GM21390 (cell line): ENCODE measurements at regions not wholly inside any gene's neighbourhood (a gene's known extent, or its start where the extent isn't known, plus 50 kb on each side); places are given as distances from the start of the nearest gene placed in this dataset.

Source experiments
- ATAC-seq: cut with Tn5 transposase; IDR thresholded peaks from one replicate; pipeline ENCODE4 v1.9.1; 2021; ENCODE audit not compliant: unreplicated experiment

DNA sequence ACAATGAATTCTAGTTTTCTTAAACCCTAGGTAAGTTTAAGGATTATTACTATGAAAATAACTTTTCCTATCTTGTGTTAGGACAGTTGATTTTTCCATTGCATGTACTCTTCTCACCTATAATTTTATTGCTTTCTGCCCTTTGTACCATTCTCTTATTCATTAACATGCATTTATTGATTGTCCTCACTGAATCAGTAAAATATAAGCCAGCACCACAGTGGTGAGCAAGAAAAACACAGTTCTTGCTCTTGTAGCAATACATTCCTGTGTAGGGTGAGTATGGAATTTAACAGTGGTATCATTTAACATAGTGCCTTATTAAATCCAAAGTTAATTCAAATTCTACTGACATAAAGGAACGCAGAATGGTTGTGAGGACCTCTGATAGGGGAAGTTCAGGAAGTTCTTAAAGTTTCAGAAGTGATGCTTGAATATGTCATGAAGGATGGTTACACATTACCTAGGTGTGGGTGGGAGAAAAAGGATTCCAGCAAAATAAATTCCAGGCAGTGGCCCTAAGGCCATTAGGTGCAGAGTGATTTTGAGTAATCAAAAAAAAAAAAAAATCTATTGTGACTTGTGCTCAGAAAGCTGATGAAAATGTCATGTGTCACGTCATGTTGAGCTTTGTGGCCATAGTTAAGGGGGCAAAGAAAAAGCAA lies 104.7 kb upstream of the DSEL start:
- no peak for ATAC-seq

DNA sequence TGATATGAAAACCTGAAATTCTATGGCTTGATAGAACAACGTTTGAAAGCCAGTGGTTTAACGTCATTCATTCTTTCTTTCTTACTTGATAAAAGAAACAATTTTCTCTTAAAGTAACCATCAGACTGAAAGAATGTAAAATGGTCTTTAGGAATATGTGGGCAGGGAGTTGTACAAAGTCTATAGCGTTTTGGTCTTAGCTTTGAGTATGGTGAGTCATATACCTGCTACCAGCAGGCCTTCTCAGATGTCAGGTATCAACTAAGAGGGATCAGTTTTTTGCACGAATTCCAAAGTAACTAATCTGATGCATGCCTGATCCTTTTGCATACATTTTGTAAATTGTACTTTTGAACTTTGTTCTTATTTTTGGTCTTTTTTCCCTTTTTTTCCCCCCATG lies 101.5 kb upstream of the DSEL start:
- no peak for ATAC-seq

DNA sequence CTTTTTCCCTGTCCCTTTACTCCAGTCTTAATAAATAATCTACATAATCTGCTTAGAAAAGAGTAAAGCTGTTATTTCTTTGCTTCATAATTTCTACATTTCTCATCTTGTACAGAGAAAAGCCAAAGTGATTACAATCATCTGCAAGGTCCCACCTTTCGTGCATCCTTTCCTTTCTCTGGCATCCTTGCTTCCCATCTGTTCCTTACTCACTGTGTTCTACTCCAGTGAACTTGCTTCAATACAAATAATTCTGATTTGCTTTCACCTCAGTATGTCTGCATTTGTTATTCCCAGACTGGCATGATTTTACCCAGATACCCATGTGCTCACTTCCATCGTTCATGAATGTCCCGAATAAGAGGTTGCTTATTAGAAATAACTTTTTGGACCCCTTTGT lies 99.4 kb upstream of the DSEL start:
- ATAC-seq = no peak

DNA sequence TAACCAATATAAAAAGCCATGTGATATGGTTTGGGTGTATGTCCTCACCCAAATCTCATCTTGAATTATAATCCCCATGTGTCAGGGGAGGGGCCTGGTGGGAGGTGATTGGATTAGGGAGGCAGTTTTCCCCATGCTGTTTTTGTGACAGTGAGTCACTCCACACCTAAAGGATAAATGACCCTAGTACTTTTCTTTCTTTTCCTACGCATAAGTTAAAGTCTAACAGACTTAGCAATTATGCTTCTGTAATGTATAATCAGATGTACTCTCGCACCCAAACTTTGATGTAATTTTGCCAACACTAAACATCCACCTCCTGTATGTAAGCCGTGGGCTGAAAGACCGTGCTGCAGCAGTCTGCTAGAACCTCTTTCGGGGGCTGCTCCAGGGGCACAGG lies 97.2 kb upstream of the DSEL start:
- no peak for ATAC-seq

DNA sequence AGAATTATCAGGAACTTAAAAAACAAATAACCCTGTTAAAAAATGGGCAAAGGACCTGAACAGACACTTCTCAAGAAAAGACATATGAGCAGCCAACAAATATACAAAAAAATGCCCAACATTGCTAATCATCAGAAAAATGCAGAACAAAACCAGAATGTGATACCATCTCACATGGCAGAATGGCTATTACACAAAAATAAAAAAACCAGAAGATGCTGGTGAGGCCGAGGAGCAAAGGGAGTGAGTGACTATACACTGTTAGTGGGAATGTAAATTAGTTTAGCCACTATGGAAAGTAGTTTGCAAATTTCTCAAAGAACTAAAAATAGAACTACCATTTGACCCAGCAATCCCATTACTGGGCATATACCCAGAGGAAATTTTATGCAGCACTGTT lies 95.8 kb upstream of the DSEL start:
- ATAC-seq = no peak

DNA sequence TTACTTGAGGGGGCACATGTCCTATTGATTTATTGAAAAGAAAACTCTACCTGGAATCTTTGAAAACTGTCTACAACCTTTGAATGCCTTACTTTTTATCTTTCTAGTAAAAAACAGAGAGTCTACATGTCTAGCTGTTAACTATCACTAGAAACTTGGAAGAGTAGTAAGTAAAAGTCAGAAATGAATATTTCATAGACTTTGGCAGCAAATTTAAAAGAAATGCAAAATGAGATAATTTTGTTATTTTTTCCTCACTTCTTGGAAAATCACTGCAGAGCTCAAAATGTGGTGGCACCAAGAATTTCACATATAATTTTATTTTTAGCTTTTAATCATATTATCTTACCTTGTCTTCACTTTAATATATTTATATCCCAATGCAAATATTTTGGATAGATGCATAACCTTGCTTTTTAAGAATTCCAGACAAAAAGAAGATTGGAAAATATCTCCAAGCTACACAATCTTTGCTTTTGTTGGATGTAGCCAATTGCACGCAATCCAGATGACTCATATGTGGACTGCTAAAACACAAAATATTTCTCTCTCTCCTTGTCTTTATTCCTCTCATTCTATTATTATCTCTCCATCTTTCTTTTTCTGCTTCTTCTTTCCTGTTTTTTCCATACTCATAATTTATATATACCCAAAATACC lies 92.2 kb upstream of the DSEL start:
- ATAC-seq = no peak

DNA sequence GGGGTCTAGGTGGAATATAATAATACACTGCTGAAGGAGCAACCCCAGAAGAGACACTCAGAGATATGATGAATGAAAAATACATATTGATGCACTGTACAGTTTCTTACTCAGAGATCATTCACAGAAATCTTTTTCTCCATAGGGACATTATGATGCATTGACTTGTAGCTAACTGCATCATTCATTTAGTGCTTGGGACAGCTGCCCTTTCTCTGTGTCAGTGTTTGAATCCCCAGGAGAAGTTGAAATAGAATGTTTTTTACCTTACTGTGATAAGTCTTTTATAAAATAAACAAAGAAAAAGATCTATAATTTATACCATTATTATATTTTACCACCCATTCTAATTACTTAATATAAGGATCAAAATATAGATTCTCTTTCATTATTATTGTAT lies 91.7 kb upstream of the DSEL start:
- ATAC-seq = no peak

DNA sequence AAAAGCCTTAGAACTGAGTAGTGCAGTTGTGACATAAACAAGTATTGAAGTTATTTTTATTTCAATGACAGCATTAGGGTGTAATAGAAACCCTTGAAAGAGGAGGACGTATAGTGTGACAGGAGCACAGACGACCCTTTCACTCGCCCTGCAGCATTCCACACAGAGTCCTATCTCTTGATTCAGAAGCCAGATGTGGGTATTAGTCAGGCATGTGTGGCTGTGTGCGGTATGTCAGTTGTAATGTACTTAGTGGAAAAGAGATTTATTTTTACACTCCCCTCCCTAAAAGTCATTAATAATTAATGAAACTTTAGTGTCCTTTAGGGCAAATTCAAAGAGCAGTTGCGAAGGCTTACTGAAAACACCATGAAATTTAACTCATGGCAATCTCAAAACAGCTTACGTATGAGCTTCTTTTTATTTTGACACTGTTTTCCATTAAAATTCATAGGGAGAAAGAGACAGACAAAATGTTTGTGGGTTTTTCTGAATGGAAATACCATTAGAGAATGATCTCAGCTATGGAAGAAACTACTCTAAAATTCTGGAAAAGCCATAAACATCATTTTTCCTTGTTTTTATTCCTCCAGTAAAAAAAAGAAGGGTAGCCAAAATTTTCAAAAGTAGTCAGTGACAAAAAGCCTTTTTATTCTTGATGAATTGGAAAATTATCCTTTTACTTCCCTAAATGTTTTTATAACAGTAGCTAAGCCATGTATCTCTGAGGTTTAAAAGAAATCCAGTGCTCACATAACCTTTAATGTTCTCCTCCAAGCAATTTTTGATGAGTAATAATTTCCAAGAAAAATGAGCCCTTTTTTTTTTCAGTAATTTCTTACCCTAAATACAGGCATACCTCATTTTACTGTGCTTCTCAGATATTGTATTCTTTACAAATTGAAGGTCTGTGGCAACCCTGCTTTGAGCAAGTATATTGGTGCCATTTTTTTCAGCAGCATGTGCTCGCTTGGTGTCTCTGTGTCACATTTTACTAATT lies 84.0 kb upstream of the DSEL start:
- ATAC-seq = no peak

DNA sequence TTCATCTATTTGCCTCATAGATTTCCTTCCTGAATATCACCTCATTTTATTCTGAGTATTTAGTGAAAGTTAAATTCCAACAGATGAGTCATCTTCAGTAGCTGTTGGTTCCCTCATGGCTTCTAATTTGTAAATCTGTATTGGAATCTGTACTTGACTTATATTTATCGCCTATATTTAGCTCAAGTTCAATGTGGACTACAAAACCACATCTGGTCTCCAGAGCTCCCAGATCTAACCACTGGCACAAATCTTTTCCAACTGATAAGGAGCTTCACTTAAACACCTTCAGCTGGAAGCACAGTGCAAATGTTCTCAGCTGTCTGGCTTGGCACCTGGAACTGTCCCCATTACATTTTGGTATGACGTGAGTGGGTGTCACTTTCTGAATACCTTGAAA lies 82.8 kb upstream of the DSEL start:
- ATAC-seq = no peak

DNA sequence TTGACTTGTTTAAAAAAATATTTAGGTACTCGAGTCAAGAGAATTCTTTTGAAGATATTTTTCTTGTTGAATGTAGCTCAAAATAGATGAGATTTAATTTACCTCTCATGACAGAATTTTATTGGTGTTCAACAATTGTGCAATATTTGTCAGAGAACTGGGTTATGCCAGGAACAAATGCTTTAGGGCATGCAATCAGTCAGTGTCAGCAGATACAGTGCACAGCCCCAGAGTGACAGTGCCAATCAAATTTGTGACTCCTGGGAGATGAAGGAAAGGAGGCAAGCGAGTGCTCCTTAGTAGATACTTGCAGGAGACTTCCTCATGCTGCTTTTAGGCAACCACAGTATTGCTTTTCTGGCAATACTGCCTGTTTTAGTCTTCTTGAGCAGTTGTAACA lies 81.2 kb upstream of the DSEL start:
- no peak for ATAC-seq

DNA sequence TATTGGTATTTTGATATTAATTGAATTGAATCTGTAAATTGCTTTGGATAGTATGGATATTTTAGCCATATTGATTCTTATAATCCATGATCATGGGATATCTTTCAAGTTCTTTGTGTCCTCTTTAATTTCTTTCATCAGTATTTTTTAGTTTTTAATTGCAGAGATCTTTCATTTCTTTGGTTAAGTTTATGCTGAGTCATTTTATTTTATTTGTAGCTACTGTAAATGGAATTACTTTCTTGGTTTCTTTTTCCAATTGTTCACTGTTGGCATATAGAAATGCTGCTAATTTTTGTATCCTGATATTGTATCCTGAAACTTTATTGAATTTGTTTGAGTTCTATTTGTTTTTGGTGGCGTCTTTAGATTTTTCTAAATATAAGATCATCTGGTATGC lies 79.5 kb upstream of the DSEL start:
- no peak for ATAC-seq

DNA sequence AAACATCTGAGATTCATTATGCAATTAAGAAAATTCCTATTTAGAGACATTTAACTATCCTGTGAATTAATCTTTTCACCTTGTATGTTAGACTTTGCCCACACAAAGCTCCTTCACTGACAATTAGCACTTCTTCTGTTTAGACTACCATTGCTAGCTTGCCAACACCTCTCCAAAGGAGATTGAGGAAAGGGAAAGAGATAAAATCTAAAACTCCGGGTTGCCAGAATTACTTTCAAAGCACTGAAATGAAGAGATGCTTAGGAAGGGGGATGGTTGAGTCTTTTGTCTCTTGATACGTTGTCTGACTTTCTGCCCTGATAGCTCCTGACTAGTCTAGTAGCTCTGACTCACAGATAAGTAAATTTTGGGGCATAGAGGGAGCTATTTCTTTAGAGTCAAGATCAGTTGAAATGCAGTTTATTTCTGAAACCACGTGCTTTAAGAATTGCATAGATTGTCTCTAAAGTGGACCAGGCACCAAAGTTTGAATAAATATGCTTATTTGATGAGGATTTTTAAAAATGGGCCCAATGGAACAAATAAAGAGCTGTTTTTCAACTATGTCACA lies 74.1 kb upstream of the DSEL start:
- ATAC-seq = no peak

DNA sequence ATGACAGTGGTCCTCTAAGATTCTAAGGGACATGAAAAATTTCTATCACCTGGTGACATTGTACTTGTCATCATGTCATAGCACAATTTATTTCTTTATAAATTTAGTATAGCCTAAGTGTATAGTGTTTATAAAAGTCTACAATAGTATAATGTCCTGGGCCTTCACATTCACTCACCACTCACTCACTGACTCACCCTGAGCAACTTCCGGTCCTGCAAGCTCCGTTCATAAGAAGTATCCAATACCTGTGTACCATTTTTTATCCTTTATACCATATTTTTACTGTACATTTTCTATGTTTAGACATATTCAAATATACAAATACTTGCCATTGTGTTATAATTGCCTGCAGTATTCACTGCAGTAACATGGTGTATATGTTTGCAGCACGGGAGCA lies 72.8 kb upstream of the DSEL start:
- ATAC-seq = no peak

DNA sequence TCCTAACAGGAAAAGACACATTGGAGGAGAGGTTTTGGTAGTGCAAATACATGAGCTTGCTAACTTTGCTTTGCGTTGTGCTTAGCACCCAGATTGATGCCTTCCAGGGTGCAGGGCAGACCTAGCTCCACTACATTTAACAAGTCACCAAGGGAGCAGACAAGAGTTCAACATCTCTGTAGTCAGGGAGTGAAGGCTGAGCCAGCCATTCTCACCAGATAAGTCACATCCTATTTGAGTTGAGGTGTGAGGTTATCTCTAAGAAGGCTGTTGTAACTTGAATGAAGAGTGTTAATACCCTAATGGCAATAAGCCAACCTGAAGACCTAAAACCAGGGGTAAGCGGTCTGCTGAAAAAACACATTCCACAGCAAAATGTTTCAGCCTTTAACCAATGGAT lies 69.6 kb upstream of the DSEL start:
- ATAC-seq = no peak

DNA sequence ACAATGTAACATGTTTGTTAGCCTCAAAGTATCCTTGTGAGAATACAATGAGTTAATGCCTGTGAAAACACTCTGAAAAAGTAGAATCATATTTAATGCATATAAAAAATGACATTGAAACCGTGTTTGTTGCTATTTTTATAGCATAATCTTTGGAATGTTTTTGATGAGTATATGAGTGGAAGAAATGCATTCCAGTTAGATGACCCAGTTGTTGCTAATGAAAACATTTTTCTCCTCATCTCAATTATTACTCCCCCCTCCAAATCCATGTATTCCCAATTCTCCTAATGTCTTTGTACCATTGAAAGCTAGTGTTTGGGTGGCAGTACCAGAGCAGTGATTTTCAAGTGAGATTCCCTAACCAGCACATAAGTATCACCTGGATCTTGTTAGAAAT lies 67.1 kb upstream of the DSEL start:
- ATAC-seq = no peak

DNA sequence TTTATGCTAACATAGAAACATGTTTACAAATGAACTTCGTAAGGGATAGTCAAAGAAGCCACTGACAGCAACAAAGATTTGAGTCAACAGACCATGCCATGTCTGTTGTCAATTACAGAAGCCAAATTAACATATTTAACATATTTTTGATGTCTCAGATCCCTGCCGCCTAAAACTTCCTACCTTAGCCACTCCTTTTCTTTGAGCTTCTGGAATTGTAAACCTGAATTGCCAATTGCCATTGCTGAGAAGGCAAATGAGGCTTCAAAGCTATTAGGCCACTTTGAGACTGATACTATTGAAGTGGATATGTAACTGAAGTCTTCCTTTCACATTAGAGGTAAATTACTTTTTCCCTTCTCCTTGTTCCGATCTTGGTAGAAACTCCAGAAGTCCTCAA lies 66.0 kb upstream of the DSEL start:
- ATAC-seq = no peak

DNA sequence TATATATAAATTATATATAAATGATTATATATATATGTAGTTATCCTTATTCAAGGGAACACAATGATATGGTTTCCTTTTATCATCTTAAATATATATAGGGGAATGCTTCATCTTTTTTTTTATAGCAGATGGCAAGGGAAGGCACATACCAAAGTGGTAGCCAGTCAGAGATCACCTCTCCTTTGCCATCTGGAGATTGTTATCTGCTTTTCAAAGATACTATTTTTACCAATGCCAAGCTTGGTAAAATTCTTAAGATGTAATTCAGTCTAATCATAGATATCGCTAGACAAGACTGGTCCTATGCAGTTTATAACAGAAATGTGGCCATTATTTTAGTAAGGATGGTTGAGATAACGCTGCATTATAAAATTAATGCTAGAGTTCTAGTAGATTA lies 64.7 kb upstream of the DSEL start:
- no peak for ATAC-seq

DNA sequence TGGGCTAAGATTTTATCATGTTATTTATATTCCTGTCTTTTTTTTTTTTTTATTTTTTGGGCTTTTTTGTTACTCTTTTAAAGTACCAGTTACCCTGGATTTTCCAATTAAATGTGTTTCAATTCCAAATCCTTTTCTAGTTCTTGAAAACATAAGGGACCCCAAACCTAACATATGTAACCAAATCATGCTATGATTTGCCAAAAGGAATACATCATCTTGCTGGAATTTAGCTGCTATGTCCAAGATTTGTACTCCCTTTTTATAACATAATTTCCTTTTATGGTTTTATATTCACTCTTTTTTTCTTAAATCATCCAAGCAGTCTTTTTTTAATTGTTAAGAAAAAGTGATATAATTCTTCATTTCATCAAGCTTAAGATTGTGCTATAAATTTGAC lies 60.9 kb upstream of the DSEL start:
- ATAC-seq = no peak

DNA sequence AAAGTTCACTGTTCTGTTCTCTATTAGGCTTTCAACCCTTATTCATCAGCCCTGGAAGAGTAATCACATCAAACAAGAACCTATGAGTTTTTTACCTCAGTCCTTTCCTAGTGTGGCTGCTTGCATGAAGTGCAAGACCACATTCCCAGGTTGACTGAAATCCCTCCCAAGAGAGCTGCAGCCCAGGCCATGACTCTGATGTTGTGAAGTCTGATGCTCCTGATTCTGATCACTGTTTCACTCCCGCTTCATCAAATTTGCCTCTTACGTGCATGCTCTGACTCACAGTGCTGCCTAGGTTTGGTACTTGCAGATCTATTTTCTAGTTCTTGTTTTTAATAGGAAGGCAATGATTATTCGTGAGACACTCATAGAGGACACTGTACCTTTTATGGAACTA lies 58.2 kb upstream of the DSEL start:
- no peak for ATAC-seq

DNA sequence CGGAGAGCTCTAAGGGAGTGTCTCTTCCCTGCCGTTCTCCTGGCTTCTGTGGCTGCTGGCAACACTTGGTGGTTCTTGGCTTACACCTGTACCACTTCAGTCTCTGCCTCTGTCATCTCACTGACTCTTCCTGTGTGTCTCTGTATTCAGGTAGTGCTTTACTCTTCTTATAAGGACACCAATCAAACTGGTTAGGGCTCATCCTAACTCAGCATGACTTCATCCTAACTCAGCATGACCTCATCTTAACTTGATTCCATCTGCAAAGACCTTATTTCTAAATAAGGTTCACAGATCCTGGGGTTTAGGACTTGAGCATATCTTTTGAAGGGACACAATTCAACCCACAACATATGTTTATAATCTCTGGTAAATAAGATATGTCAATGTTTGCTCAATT lies 51.6 kb upstream of the DSEL start:
- no peak for ATAC-seq
